ENCODE measurements at regions not wholly inside any gene's neighbourhood (a gene's known extent, or its start where the extent isn't known, plus 50 kb on each side); places are given as distances from the start of the nearest gene placed in this dataset.

DNA sequence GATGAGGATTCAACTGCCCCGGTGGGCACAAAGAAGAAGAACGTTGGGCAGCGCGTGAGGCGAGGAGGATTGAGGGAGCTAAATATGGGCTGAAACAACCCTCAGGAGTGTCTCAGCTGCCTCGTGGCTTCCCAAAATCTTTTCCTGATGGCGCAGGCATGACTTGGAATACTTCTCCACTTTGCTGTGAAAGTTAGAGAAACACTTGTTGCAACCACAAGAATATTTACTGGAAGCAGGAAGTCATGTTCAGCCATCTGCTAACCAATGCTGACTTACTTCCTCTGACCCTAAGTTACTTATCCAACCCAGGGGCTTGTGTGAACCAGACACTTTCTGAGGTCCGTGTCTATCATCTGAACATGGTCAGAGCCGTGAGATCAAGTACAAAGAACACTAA is 148.8 kb downstream of the ARL4C start:
- H3K9me3 ChIP-seq = no peaks in the 10 kb centered on the region
- intact Hi-C loops (cut with DNase I) = no loop called here
- H3K36me3 ChIP-seq = no peaks in the 10 kb centered on the region
- DNase-seq = peak in 1 of 2 donors; percentile 5
- no peaks in the 10 kb centered on the region for H3K27me3 ChIP-seq
- no peak overlapping the region for H3K4me3 ChIP-seq (replicated peaks in 1 of 3)
- no peaks in the 10 kb centered on the region for H3K4me1 ChIP-seq
- 85 to 90% methylated on average over 9 of the region's 9 CpGs for WGBS, 2 donors
- TF ChIP-seq POLR2A (IDR thresholded peaks at IDR 0.05) = no peak
- no peak for TF ChIP-seq CTCF (IDR thresholded peaks at IDR 0.05)
- H3K27ac ChIP-seq = no peak overlapping the region

DNA sequence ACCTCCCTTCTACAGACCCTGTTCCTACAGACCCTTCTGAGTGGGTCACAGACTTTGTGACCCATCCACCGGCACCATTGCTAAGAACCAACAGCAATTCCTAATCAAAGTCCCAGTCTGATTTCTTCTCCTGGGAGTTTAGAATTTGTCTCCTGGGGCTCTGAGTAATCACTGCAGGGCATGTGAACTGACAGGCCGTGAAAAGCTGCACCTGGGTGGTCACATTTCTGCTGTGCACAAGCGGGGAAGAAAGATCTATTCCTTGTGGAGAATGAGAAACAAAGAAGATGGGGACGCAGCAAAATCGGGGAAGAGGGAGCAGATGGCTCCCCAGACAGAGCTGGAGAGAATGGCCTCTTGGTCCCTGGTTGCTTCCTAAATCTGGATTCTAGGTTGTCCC is 151.0 kb downstream of the ARL4C start:
- DNase-seq = no peak
- intact Hi-C loops (cut with DNase I) = no loop called here
- no peak for TF ChIP-seq POLR2A (IDR thresholded peaks at IDR 0.05)
- no peak for TF ChIP-seq CTCF (IDR thresholded peaks at IDR 0.05)
- H3K4me1 ChIP-seq = no peaks in the 10 kb centered on the region
- H3K9me3 ChIP-seq = no peaks in the 10 kb centered on the region
- 73 to 82% methylated on average over 5 of the region's 5 CpGs for WGBS, 2 donors
- H3K27ac ChIP-seq = no peak overlapping the region
- no peak overlapping the region for H3K4me3 ChIP-seq (replicated peaks in 1 of 3)
- no peaks in the 10 kb centered on the region for H3K27me3 ChIP-seq
- no peaks in the 10 kb centered on the region for H3K36me3 ChIP-seq

DNA sequence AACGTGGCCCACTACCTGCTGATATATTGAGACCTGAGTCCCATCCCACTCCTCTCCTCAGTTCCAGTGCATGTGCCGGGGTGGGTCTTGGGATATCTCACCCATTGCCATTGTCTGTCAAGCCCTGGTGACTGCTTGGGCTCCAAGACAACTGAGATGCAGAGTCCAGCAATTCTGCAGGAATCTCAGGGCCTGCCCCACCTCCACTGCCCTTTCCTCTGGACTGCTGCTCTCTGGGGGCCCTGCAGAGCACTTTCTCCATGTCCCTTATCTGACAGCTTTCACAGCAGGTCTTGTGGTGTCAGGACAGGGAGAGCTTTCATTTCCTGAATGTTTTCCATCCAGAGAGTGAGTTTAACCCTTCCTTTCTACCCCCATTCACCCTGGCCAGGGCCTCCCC is 152.9 kb downstream of the ARL4C start:
- intact Hi-C loops (cut with DNase I) = no loop called here
- Histone ChIP-seq H3K4me3 (replicated peaks in 1 of 3) (no peak overlapping the region), H3K36me3 (no peaks in the 10 kb centered on the region), H3K9me3 (no peaks in the 10 kb centered on the region), H3K4me1 (no peaks in the 10 kb centered on the region), H3K27me3 (no peaks in the 10 kb centered on the region), H3K27ac (no peak overlapping the region)
- WGBS, 2 donors = 84 to 91% methylated on average over 2 of the region's 2 CpGs
- TF ChIP-seq POLR2A (IDR thresholded peaks at IDR 0.05) = no peak
- TF ChIP-seq CTCF (IDR thresholded peaks at IDR 0.05) = no peak
- no peak for DNase-seq

GRCh38 chr2:234343372-234343771 is 153.5 kb downstream of the ARL4C start:
- 84 to 96% methylated on average over 1 of the region's 1 CpG for WGBS, 2 donors
- intact Hi-C loops (cut with DNase I) = no loop called here
- TF ChIP-seq POLR2A (IDR thresholded peaks at IDR 0.05) (no peak), CTCF (IDR thresholded peaks at IDR 0.05) (no peak)
- no peak overlapping the region for H3K27ac ChIP-seq
- no peaks in the 10 kb centered on the region for H3K4me1 ChIP-seq
- no peaks in the 10 kb centered on the region for H3K9me3 ChIP-seq
- no peak overlapping the region for H3K4me3 ChIP-seq (replicated peaks in 1 of 3)
- DNase-seq = no peak
- no peaks in the 10 kb centered on the region for H3K36me3 ChIP-seq
- no peaks in the 10 kb centered on the region for H3K27me3 ChIP-seq

DNA sequence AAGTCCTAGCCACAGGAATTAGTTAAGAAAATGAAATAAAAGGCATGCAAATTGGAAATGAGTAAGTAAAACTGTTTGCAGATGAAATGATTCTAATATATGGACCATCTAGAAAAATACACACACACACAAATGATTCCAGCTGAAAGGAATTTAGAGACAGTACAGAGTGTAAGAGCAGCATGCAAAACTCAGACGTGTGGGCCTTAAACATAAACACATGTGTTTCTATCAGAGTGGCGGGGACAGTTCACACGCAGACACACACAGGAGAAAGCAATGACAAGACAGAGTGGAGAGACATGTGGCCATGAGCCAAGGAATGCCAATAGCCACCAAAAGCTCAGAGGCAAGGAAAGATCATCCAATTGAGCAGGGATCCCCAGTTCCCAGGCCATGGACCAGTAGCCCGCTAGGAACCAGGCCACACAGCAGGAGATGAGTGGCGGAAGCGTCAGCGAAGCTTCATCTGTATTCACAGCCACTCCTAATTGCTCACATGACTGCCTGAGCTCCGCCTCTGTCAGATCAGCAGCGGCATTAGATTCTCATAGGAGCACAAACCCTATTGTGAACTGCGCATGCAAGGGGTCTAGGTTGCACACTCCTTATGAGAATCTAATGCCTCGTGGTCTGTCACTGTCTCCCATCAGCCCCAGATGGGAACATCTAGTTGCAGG is 155.4 kb downstream of the ARL4C start:
- TF ChIP-seq POLR2A (IDR thresholded peaks at IDR 0.05) (no peak), CTCF (IDR thresholded peaks at IDR 0.05) (no peak)
- Histone ChIP-seq H3K27me3 (no peaks in the 10 kb centered on the region), H3K36me3 (no peaks in the 10 kb centered on the region), H3K9me3 (no peaks in the 10 kb centered on the region), H3K4me1 (no peaks in the 10 kb centered on the region), H3K4me3 (replicated peaks in 1 of 3) (no peak overlapping the region), H3K27ac (no peak overlapping the region)
- WGBS, 2 donors = 92 to 93% methylated on average over 11 of the region's 11 CpGs
- intact Hi-C loops (cut with DNase I) = no loop called here
- no peak for DNase-seq

All from thyroid gland (tissue), 4 donors.